Panc1 (cell line): ENCODE measurements at regions not wholly inside any gene's neighbourhood (a gene's known extent, or its start where the extent isn't known, plus 50 kb on each side); places are given as distances from the start of the nearest gene placed in this dataset.

ENCODE experiments used
- ATAC-seq: fragments of 200-7000 bp; cut with Tn5 transposase; 2 replicates; pipeline ENCODE4 v1.9.1; 2020; ENCODE audit warnings: mild to moderate bottlenecking, moderate library complexity
- BruUV-seq: library from RNA; stranded (reverse); fragments of 400-500 nt; replicated peaks from 2 replicates; lab custom pipeline; 2021; lab: Mats Ljungman, UMichigan
- CTCF ChIA-PET: fragments of 300-600 bp; sonication (Branson Sonifier 250); formaldehyde crosslinking; loops from one replicate; lab custom pipeline; 2022; ENCODE audit warnings: antibody characterized with exemption; lab: Charles Lee
- POLR2A ChIA-PET: fragments of 300-600 bp; sonication (Branson Sonifier 250); formaldehyde crosslinking; loops from one replicate; lab custom pipeline; 2022; ENCODE audit warnings: antibody characterized with exemption; lab: Charles Lee
- DNase-seq: peaks from one replicate; pipeline ENCODE4 v3.0.0-alpha.2; 2010; ENCODE audit warnings: low read depth, low spot score
- H3K27ac ChIP-seq: 2 replicates; pipeline ENCODE4 v1.5.1; 2011; ENCODE audit warnings: mild to moderate bottlenecking, low read length, inconsistent platforms
- H3K27me3 ChIP-seq: fragments of 200-500 bp; sonication (Bioruptor generic); 2 replicates; pipeline ENCODE4 v1.6.0; 2014; ENCODE audit warnings: low read length, inconsistent platforms; ENCODE audit not compliant: control insufficient read depth, insufficient read depth
- H3K36me3 ChIP-seq: fragments of 200-500 bp; sonication (Bioruptor generic); 2 replicates; pipeline ENCODE4 v1.5.1; 2014; ENCODE audit warnings: inconsistent platforms, mild to moderate bottlenecking, low read length, moderate library complexity; ENCODE audit not compliant: control insufficient read depth, insufficient read depth
- H3K4me1 ChIP-seq: 2 replicates; pipeline ENCODE4 v1.5.1; 2011; ENCODE audit warnings: inconsistent platforms, mild to moderate bottlenecking, low read length, moderate library complexity; ENCODE audit not compliant: control insufficient read depth, insufficient read depth
- H3K4me3 ChIP-seq, 2 experiments: 2 replicates each; pipeline ENCODE4 v1.5.1; 2011 to 2012; ENCODE audit warnings: low read depth in 2 of 2, low read length in 2 of 2, mild to moderate bottlenecking in 2 of 2, inconsistent platforms in 1 of 2, moderate library complexity in 1 of 2
- H3K9me3 ChIP-seq: fragments of 200-500 bp; sonication (Bioruptor generic); 2 replicates; pipeline ENCODE4 v1.5.1; 2014; ENCODE audit warnings: low read depth, mild to moderate bottlenecking, inconsistent platforms, low read length, moderate library complexity; ENCODE audit not compliant: control insufficient read depth, insufficient read depth
- CTCF ChIP-seq: fragments of 450-650 bp; IDR thresholded peaks from 2 replicates; pipeline ENCODE4 v1.5.1; 2017; ENCODE audit warnings: mild to moderate bottlenecking
- POLR2AphosphoS5 ChIP-seq: IDR thresholded peaks from 2 replicates; pipeline ENCODE4 v1.6.1; 2012; ENCODE audit warnings: mild to moderate bottlenecking, low read depth, low read length, moderate library complexity
- SIN3A ChIP-seq: IDR thresholded peaks from 2 replicates; pipeline ENCODE4 v1.6.1; 2012; ENCODE audit warnings: low read depth, mild to moderate bottlenecking, low read length, moderate library complexity, borderline replicate concordance; ENCODE audit not compliant: insufficient read depth
- TCF7L2 ChIP-seq: IDR thresholded peaks from 2 replicates; pipeline ENCODE4 v1.6.1; 2011; ENCODE audit warnings: mild to moderate bottlenecking, low read depth, low read length, inconsistent platforms
- in situ Hi-C: cut with HindIII; loops from 2 replicates; pipeline ENCODE4 v1.10.0; 2016; ENCODE audit warnings: low sequenced_read_pairs, low pct_unique_long_range_greater_than_20kb
- intact Hi-C: fragments of 100-400 bp; cut with micrococcal nuclease; formaldehyde crosslinking; loops from one replicate; pipeline ENCODE4 v1.10.0; 2022; ENCODE audit not compliant: unreplicated experiment
- TF ChIP-seq, protein P1 (sequence below), 2 experiments: IDR thresholded peaks; 2 replicates each; pipeline ENCODE4 v1.6.1; 2011 to 2012; ENCODE audit warnings: low read depth in 2 of 2, control low read depth in 1 of 2, low read length in 1 of 2, mild to moderate bottlenecking in 1 of 2, moderate library complexity in 1 of 2; ENCODE audit not compliant: insufficient read depth in 1 of 2

DNA sequence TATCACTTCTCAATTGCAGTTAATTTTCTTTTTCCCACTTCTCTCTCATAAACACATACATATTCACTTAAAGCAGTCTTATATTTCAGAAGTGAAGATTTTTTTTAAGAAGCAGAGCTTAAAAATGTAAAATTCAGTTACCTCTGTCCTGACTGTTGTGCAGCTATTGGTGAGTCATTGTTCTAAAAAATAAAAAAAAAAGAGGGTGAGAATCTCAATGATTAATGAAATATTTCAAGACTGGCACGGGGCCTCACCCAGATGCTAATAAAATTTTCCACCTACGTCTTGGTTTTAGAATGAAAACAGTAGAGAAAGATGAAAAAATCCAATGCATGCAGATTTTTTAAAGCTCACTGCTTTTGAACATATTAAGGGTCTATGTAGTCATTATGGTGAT lies 67.7 kb downstream of the RDH14 start:
- no peak overlapping the region for H3K4me3 ChIP-seq
- POLR2A ChIA-PET: no interaction called here
- DNase-seq (no peak), ATAC-seq (no peak)
- H3K4me1 ChIP-seq: no peaks in the 10 kb centered on the region
- no peaks in the 10 kb centered on the region; the same call in 1 of the 2 replicates for H3K27me3 ChIP-seq
- TF ChIP-seq, protein P1, sequence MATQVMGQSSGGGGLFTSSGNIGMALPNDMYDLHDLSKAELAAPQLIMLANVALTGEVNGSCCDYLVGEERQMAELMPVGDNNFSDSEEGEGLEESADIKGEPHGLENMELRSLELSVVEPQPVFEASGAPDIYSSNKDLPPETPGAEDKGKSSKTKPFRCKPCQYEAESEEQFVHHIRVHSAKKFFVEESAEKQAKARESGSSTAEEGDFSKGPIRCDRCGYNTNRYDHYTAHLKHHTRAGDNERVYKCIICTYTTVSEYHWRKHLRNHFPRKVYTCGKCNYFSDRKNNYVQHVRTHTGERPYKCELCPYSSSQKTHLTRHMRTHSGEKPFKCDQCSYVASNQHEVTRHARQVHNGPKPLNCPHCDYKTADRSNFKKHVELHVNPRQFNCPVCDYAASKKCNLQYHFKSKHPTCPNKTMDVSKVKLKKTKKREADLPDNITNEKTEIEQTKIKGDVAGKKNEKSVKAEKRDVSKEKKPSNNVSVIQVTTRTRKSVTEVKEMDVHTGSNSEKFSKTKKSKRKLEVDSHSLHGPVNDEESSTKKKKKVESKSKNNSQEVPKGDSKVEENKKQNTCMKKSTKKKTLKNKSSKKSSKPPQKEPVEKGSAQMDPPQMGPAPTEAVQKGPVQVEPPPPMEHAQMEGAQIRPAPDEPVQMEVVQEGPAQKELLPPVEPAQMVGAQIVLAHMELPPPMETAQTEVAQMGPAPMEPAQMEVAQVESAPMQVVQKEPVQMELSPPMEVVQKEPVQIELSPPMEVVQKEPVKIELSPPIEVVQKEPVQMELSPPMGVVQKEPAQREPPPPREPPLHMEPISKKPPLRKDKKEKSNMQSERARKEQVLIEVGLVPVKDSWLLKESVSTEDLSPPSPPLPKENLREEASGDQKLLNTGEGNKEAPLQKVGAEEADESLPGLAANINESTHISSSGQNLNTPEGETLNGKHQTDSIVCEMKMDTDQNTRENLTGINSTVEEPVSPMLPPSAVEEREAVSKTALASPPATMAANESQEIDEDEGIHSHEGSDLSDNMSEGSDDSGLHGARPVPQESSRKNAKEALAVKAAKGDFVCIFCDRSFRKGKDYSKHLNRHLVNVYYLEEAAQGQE (IDR thresholded peaks at IDR 0.05; ENCODE audit: insufficient read depth in 1 of 2, low read depth in 2 of 2, low read length in 1 of 2): no peak
- TF ChIP-seq TCF7L2 (no peak), POLR2AphosphoS5 (no peak), CTCF (no peak)
- H3K9me3 ChIP-seq: no peaks in the 10 kb centered on the region
- CTCF ChIA-PET: no interaction called here
- H3K36me3 ChIP-seq: no peaks in the 10 kb centered on the region
- no peak overlapping the region for H3K27ac ChIP-seq
- in situ Hi-C loops: no loop called here
- no TSS peak for BruUV-seq
- intact Hi-C loops: no loop called here

DNA sequence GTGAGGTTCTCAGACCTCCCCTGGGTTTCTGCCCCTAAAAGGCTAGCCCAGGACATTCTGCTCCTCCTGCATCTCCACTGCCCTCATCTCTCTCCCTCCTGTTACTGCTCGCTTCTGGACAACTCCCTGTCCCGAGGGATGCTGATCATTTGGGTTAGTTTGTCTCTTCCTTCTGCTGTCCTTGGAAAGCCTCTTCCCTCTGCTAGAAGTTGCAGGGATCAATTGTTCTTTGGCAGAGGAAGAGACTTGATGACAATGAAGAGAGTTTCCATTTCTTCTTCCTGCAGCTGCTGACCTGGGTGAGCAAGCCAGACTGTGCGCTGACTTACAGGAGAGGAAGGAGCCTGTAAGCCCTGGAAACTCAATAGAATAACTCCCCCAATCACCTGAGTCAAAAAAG lies 68.9 kb downstream of the RDH14 start:
- ATAC-seq: no peak
- BruUV-seq: no TSS peak
- Histone ChIP-seq H3K9me3 (no peaks in the 10 kb centered on the region), H3K27ac (no peak overlapping the region), H3K4me3 (no peak overlapping the region), H3K36me3 (no peaks in the 10 kb centered on the region), H3K27me3 (no peaks in the 10 kb centered on the region; the same call in 1 of the 2 replicates), H3K4me1 (no peaks in the 10 kb centered on the region)
- in situ Hi-C loops: no loop called here
- ChIA-PET POLR2A (no interaction called here), CTCF (no interaction called here)
- TF ChIP-seq POLR2AphosphoS5: no peak
- TF ChIP-seq, protein P1 (IDR thresholded peaks at IDR 0.05; ENCODE audit: insufficient read depth in 1 of 2, low read depth in 2 of 2, low read length in 1 of 2): no peak
- no peak for TF ChIP-seq SIN3A
- no peak for TF ChIP-seq TCF7L2
- no peak for TF ChIP-seq CTCF
- no peak for DNase-seq
- intact Hi-C loops: no loop called here
